Karpas-422 (cell line): ENCODE measurements at regions not wholly inside any gene's neighbourhood (a gene's known extent, or its start where the extent isn't known, plus 50 kb on each side); places are given as distances from the start of the nearest gene placed in this dataset.
"Not testable (repeated sequence)": the region's sequence is repeated elsewhere in the genome, so short reads cannot be mapped to it uniquely, and the experiment has no call there.

Experiments
- DNase-seq: peaks from one replicate; pipeline ENCODE4 v3.0.0-alpha.2; 2015
- H2AFZ ChIP-seq: fragments of 200-600 bp; sonication (generic); 2 replicates; pipeline ENCODE4 v1.6.1; 2014; ENCODE audit warnings: antibody characterized with exemption, low read length, mixed read lengths
- H3K27ac ChIP-seq: fragments of 200-600 bp; sonication (generic); 2 replicates; pipeline ENCODE4 v1.5.1; 2014; ENCODE audit warnings: mild to moderate bottlenecking, low read length, moderate library complexity
- H3K27me3 ChIP-seq: fragments of 200-600 bp; sonication (generic); 2 replicates; pipeline ENCODE4 v1.6.1; 2014; ENCODE audit warnings: low read length, mixed read lengths
- H3K36me3 ChIP-seq: fragments of 200-600 bp; sonication (generic); 2 replicates; pipeline ENCODE4 v1.6.1; 2014; ENCODE audit warnings: low read length, mixed read lengths; ENCODE audit not compliant: insufficient read depth
- H3K4me1 ChIP-seq: fragments of 200-600 bp; sonication (generic); 2 replicates; pipeline ENCODE4 v1.6.1; 2014; ENCODE audit warnings: mild to moderate bottlenecking, low read length, mixed read lengths
- H3K4me2 ChIP-seq: fragments of 200-600 bp; sonication (generic); 2 replicates; pipeline ENCODE4 v1.6.1; 2014; ENCODE audit warnings: low read length, low read depth, mild to moderate bottlenecking; ENCODE audit not compliant: poor library complexity, severe bottlenecking
- H3K4me3 ChIP-seq: fragments of 200-600 bp; sonication (generic); 2 replicates; pipeline ENCODE4 v1.5.1; 2014; ENCODE audit warnings: mild to moderate bottlenecking, antibody characterized with exemption, low read length, mixed read lengths
- H3K79me2 ChIP-seq: fragments of 200-600 bp; sonication (generic); 2 replicates; pipeline ENCODE4 v1.6.1; 2014; ENCODE audit warnings: mild to moderate bottlenecking, low read length, mixed read lengths
- H3K9ac ChIP-seq: fragments of 200-600 bp; sonication (generic); 2 replicates; pipeline ENCODE4 v1.6.0; 2014; ENCODE audit warnings: low read length
- H3K9me2 ChIP-seq: fragments of 200-600 bp; sonication (generic), shearing (Covaris generic); replicated peaks from 2 replicates; pipeline ENCODE4 v1.6.0; 2014; ENCODE audit warnings: mild to moderate bottlenecking, low read length, moderate library complexity; ENCODE audit not compliant: insufficient read depth
- H3K9me3 ChIP-seq: fragments of 300-700, 200-600 bp; sonication (generic); 2 replicates; pipeline ENCODE4 v1.6.1; 2014; ENCODE audit warnings: low read length, mixed read lengths
- H4K20me1 ChIP-seq: fragments of 200-600 bp; sonication (generic); 2 replicates; pipeline ENCODE4 v1.6.1; 2014; ENCODE audit warnings: mild to moderate bottlenecking, antibody characterized with exemption, low read length, low read depth; ENCODE audit not compliant: insufficient read depth

DNA sequence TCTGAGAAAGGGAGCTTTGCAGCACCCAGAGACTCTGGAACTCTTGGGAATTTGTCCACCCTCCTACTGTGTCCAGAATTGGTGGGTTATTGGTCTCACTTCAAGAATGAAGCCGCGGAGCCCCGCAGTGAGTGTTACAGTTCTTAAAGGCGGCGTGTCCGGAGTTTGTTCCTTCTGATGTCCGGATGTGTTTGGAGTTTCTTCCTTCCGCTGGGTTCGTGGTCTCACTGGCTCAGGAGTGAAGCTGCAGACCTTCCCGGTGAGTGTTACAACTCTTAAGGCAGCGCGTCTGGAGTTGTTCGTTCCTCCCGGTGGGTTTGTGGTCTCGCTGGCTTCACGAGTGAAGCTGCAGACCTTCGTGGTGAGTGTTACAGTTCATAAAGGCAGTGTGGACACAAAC, 824.7 kb downstream of the LRRTM4 start:
- DNase-seq, H3K36me3 ChIP-seq, H3K4me3 ChIP-seq, H3K4me1 ChIP-seq, H3K9me2 ChIP-seq, H3K9ac ChIP-seq, H3K79me2 ChIP-seq, H2AFZ ChIP-seq, H3K4me2 ChIP-seq, H3K27ac ChIP-seq, H4K20me1 ChIP-seq, H3K27me3 ChIP-seq: not testable (repeated sequence)
- H3K9me3 ChIP-seq, result peaks cover 21% of the 10 kb centered on the region

DNA sequence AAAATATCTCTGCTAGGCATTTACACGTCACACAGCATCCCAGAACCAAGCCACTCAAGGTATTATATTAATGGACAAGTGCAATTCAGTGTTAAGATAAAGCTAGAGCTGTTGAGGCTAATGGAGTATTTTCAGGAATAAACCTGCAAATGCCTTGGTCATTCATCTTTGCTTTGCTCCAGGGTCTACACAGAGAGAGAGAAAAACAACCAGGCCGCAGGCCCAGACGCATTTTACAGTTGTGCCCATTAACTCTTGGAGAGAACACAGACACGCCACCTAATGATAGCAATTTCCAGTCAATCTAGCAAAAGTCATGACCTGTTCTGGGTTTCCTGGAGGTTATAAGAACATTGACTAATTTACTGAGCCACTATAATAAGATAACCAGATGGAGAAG, 829.3 kb downstream of the LRRTM4 start:
- Histone ChIP-seq H3K4me3 (no peak overlapping the region), H3K4me2 (no peak overlapping the region), H3K27me3 (no peaks in the 10 kb centered on the region), H4K20me1 (no peaks in the 10 kb centered on the region), H2AFZ (no peak overlapping the region), H3K9ac (no peak overlapping the region), H3K36me3 (no peaks in the 10 kb centered on the region), H3K4me1 (no peaks in the 10 kb centered on the region), H3K9me3 (peaks cover 12% of the 10 kb centered on the region), H3K9me2 (no peaks in the 10 kb centered on the region), H3K27ac (no peak overlapping the region), H3K79me2 (no peaks in the 10 kb centered on the region)
- DNase-seq, result no peak

DNA sequence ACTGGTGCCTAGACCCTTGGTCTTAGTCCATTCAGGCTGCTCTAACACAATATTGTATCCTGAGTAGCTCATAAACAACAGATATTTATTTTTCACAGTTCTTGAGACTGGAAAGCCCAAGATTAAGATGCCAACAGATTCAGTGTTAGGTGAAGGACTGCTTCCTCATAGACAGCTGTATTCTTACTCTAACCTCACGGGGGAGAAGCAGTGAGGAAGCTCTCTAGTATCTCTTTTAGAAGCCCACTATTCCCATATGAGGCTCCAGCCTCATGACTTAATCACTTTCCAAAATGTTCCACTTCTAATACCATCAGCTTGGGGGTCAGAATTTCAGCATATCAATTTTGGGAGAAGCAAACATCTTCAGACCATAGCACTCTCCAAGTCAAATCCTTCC, 833.4 kb downstream of the LRRTM4 start:
- Histone ChIP-seq H2AFZ (no peak overlapping the region), H3K9me3 (peaks cover 8% of the 10 kb centered on the region; the same call in 1 of the 2 replicates), H3K36me3 (no peaks in the 10 kb centered on the region), H3K9ac (no peak overlapping the region), H4K20me1 (no peaks in the 10 kb centered on the region), H3K79me2 (no peaks in the 10 kb centered on the region), H3K27ac (no peak overlapping the region), H3K27me3 (no peaks in the 10 kb centered on the region), H3K4me3 (no peak overlapping the region), H3K4me2 (no peak overlapping the region), H3K4me1 (no peaks in the 10 kb centered on the region), H3K9me2 (no peaks in the 10 kb centered on the region)
- no peak for DNase-seq

DNA sequence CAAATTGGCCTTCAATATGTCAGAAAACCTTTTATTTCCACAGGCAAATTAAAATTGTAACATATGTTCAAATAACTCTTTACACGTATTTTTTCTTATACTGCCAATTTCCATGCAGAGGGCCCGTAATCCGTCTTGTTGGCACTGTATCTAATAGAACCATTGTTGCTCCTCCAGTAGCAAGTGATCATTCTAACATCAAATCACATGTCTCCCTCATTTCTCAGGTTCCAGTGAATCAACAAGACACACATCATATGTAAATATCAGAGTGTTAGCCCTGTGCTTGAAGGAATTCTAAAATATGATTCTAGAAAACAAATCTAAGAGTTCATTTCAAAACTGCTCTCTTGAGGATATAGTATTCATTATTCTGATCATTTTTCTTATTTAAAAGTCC, 834.3 kb downstream of the LRRTM4 start:
- no peak overlapping the region for H3K27ac ChIP-seq
- H3K4me3 ChIP-seq, result no peak overlapping the region
- H2AFZ ChIP-seq, result no peak overlapping the region
- no peaks in the 10 kb centered on the region for H3K9me2 ChIP-seq
- no peaks in the 10 kb centered on the region for H3K27me3 ChIP-seq
- peaks cover 14% of the 10 kb centered on the region; the same call in 1 of the 2 replicates for H3K9me3 ChIP-seq
- H4K20me1 ChIP-seq, result no peaks in the 10 kb centered on the region
- H3K79me2 ChIP-seq, result no peaks in the 10 kb centered on the region
- H3K4me2 ChIP-seq, result no peak overlapping the region
- no peaks in the 10 kb centered on the region for H3K4me1 ChIP-seq
- H3K36me3 ChIP-seq, result no peaks in the 10 kb centered on the region
- H3K9ac ChIP-seq, result no peak overlapping the region
- DNase-seq, result no peak

DNA sequence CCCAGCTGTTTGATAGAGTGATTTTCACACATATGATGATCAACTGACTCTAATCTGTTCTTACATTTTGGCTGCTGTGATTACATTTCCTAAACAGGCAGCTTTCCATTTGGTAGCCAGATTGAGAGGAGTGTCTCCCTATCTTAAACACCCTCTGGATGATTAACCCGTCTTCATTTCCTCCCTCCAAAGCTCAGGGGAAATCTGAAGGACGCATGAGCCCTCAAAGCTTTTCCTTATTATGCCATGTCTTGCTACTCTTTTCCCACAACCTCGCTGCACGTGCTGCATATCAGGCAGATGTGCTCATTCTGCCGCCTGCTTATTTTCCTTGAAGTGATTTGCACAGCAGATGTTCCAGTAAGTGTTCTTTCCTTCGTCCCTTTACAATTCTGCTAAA, 837.4 kb downstream of the LRRTM4 start:
- Histone ChIP-seq H3K4me2 (no peak overlapping the region), H3K79me2 (no peaks in the 10 kb centered on the region), H3K9me2 (no peaks in the 10 kb centered on the region; the same call in 1 of the 2 replicates), H4K20me1 (no peaks in the 10 kb centered on the region), H3K9me3 (peaks cover 14% of the 10 kb centered on the region; the same call in 1 of the 2 replicates), H3K4me3 (no peak overlapping the region), H3K27ac (no peak overlapping the region), H2AFZ (no peak overlapping the region), H3K9ac (no peak overlapping the region), H3K27me3 (no peaks in the 10 kb centered on the region), H3K36me3 (no peaks in the 10 kb centered on the region), H3K4me1 (no peaks in the 10 kb centered on the region)
- DNase-seq, result no peak

DNA sequence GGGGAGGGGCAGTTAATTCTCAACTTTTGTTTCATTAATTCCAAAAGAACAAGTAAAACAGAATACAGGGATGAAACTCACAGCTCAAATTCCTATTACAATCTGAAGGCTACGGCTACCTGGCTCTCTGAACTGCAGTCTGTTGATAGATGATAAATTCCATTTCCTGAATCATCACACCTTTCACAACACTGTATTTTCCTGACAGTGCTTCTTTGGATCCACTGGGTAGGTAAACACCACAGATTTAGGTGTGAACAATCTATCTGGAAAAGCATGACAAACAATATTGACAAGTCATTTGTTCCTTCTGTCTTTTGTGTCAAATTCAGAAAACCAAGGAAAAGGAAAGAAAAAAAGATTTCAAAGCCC, 843.2 kb downstream of the LRRTM4 start:
- no peaks in the 10 kb centered on the region for H3K79me2 ChIP-seq
- no peak overlapping the region for H3K4me3 ChIP-seq
- H3K9ac ChIP-seq, result no peak overlapping the region
- H3K9me3 ChIP-seq, result peaks cover 31% of the 10 kb centered on the region
- H3K36me3 ChIP-seq, result no peaks in the 10 kb centered on the region
- no peaks in the 10 kb centered on the region; the same call in 1 of the 2 replicates for H3K9me2 ChIP-seq
- DNase-seq, result no peak
- H3K4me1 ChIP-seq, result no peaks in the 10 kb centered on the region
- no peaks in the 10 kb centered on the region for H4K20me1 ChIP-seq
- H3K27me3 ChIP-seq, result no peaks in the 10 kb centered on the region
- no peak overlapping the region for H3K27ac ChIP-seq
- no peak overlapping the region for H3K4me2 ChIP-seq
- H2AFZ ChIP-seq, result no peak overlapping the region

DNA sequence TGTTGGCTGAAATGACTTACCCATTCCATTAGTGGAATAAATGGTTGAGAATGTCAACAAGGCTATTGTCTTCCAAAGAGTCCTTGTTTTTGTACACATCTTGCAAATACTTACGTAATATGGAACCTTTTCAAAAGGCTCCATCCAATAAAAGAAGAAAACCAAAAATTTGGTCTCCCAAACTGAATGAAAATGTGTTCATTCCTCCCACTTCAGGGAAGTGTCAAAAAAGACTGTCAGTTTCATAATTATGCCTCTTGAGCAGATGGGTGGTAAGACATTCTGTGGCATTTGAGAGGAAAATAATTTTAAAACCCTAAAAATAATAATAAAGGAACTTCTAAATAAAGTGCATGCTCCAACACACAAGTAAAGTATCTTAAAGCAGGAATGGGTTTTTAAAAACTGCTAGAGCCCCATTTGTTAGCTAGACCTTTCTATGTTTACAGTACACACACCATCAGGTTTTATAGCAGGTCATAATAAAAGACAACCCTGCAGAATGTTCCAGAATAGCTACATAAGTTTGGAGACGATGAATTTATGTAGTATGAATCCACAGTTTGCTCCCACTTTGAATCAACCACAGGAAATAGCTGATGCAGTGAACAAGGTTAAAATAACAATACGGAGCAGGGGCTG, 843.7 kb downstream of the LRRTM4 start:
- no peak for DNase-seq
- Histone ChIP-seq H3K9me3 (peaks cover 27% of the 10 kb centered on the region), H3K4me3 (no peak overlapping the region), H3K27me3 (no peaks in the 10 kb centered on the region), H4K20me1 (no peaks in the 10 kb centered on the region), H3K27ac (no peak overlapping the region), H3K79me2 (no peaks in the 10 kb centered on the region), H3K9ac (no peak overlapping the region), H3K4me1 (no peaks in the 10 kb centered on the region), H3K9me2 (no peaks in the 10 kb centered on the region; the same call in 1 of the 2 replicates), H3K36me3 (no peaks in the 10 kb centered on the region), H3K4me2 (no peak overlapping the region), H2AFZ (no peak overlapping the region)

DNA sequence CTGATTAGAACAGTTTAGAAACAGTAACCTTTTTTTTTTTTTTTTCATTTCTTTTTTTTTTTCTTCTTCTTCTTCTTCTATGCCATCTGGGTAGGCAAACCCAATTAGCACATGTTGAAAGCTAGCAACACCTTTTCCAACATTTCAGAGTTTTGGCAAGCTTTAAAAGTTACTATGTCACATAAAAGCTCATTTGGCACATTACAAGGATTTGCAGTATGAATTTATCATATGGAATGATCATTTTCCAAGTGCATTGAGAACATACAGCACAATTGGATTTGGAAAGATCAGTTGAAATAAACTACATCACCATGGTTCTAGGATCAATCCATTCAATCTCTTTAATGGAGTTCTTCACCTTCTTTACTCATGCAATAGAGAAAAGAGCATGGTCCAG, 847.0 kb downstream of the LRRTM4 start:
- Histone ChIP-seq H4K20me1 (no peaks in the 10 kb centered on the region), H3K27ac (no peak overlapping the region), H3K79me2 (no peaks in the 10 kb centered on the region), H2AFZ (no peak overlapping the region), H3K4me1 (no peaks in the 10 kb centered on the region), H3K9me3 (peaks cover 23% of the 10 kb centered on the region; the same call in 1 of the 2 replicates), H3K9ac (no peak overlapping the region), H3K9me2 (no peaks in the 10 kb centered on the region), H3K4me3 (no peak overlapping the region), H3K27me3 (no peaks in the 10 kb centered on the region), H3K36me3 (no peaks in the 10 kb centered on the region), H3K4me2 (no peak overlapping the region)
- DNase-seq, result no peak
